ENCODE measurements at regions not wholly inside any gene's neighbourhood (a gene's known extent, or its start where the extent isn't known, plus 50 kb on each side); places are given as distances from the start of the nearest gene placed in this dataset.
"Not testable (repeated sequence)": the region's sequence is repeated elsewhere in the genome, so short reads cannot be mapped to it uniquely, and the experiment has no call there.

DNA sequence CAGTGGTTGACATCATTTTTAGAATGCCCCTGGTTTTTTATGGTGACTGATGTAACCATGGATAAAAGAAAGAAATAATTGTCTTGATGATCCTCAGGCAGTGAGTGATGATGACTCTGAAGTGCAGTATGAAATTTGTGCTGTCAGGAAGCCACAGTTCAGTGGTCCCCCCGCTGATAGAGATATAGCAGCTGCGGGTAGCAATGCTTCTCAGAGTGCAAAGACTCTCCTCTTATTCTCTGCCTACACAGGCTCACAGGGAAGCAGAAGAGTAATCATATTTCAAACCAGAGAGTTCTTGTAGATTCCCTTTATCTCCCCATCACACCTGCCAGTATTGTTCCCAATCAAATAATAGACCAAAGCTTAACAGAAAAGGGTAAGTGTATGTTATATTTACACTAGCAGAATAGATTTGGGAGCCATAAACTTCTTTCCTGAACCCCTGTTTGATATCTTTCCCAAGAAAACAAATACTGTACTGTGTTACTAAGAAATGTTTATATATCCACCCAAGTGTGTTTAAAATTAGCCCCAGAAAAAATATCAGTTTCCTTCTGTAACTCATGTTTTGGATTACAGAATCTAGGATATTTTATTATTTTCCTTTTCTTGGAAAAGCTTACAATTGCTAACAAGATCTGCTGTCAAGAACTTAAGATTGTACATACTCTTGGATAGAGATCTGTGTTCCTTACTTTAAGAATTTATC lies 1817.4 kb upstream of the FLRT2 start:
- H3K4me3 ChIP-seq (ENCODE audit: low read length in 2 of 2): no peak overlapping the region
- H3K27me3 ChIP-seq (ENCODE audit: control insufficient read depth in 1 of 2, insufficient read depth in 2 of 2, low read length in 2 of 2): no peaks in the 10 kb centered on the region
- H3K9ac ChIP-seq (ENCODE audit: low read length in 2 of 2): no peak overlapping the region
- H3K36me3 ChIP-seq (ENCODE audit: control insufficient read depth in 2 of 2, insufficient read depth in 2 of 2, low read length in 2 of 2): no peaks in the 10 kb centered on the region
- no peak overlapping the region for H3K27ac ChIP-seq (ENCODE audit: low read length)
- no peaks in the 10 kb centered on the region for H3K4me1 ChIP-seq (ENCODE audit: control insufficient read depth, insufficient read depth, low read length)
- H3K9me3 ChIP-seq (ENCODE audit: control insufficient read depth in 2 of 2, low read length in 2 of 2): no peaks in the 10 kb centered on the region

DNA sequence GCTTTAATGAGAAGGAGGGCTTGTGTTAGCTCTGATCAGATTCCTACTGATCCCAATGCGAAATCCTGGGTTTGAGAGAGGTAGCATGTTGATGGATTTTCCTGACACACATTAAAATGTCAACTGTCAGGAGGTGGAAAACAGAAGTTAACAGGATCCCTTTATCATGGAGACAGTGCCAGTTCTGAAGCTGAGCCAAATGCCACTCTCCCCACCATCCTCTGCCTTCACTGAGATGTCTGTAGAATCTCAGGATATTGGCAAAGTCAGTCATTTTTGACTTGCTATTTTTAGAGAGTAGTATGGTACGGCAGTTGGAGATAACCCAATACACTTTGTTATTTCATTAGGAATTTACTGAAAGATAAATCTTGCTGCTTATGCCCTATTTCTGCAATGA lies 1816.2 kb upstream of the FLRT2 start:
- Histone ChIP-seq H3K36me3 (ENCODE audit: control insufficient read depth in 2 of 2, insufficient read depth in 2 of 2, low read length in 2 of 2) (no peaks in the 10 kb centered on the region), H3K9ac (ENCODE audit: low read length in 2 of 2) (no peak overlapping the region), H3K27ac (ENCODE audit: low read length) (no peak overlapping the region), H3K4me1 (ENCODE audit: control insufficient read depth, insufficient read depth, low read length) (no peaks in the 10 kb centered on the region), H3K27me3 (ENCODE audit: control insufficient read depth in 1 of 2, insufficient read depth in 2 of 2, low read length in 2 of 2) (no peaks in the 10 kb centered on the region), H3K9me3 (ENCODE audit: control insufficient read depth in 2 of 2, low read length in 2 of 2) (no peaks in the 10 kb centered on the region), H3K4me3 (ENCODE audit: low read length in 2 of 2) (no peak overlapping the region)

DNA sequence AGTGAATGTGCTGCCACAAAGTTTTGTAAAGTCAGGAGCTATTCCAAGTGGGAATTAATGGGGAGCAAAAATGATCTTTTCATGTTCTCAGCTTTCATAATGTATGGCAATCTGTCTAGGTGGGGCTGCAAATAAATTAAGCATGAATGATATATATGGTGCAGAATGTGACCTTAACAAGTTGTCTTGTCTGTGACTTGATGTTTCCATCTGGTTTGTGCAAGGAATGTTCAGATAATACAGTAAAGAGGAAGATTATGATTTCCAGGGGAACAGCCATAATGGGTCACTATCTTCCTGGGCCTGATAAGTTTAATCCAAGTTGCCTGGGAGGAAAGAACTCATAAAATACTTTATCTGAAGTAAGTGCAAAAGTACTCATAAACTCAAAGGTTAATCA lies 1815.8 kb upstream of the FLRT2 start:
- Histone ChIP-seq H3K4me3 (ENCODE audit: low read length in 2 of 2) (no peak overlapping the region), H3K27ac (ENCODE audit: low read length) (no peak overlapping the region), H3K9me3 (ENCODE audit: control insufficient read depth in 2 of 2, low read length in 2 of 2) (no peaks in the 10 kb centered on the region), H3K4me1 (ENCODE audit: control insufficient read depth, insufficient read depth, low read length) (no peaks in the 10 kb centered on the region), H3K36me3 (ENCODE audit: control insufficient read depth in 2 of 2, insufficient read depth in 2 of 2, low read length in 2 of 2) (no peaks in the 10 kb centered on the region), H3K9ac (ENCODE audit: low read length in 2 of 2) (no peak overlapping the region), H3K27me3 (ENCODE audit: control insufficient read depth in 1 of 2, insufficient read depth in 2 of 2, low read length in 2 of 2) (no peaks in the 10 kb centered on the region)

DNA sequence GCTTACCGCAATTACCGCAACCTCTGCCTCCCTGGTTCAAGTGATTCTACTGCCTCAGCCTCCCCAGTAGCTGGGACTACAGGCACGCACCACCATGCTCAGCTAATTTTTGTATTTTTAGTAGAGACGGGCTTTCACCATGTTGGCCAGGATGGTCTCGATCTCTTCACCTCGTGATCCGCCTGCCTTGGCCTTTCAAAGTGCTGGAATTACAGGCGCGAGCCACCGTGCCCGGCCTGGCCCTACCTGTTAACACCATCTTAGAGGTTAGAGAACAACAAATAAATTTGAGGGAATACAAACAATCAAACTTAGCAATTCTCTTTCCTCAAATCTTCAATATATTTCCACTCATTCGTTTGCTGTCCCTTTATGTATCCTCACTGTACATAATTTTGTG lies 1810.5 kb upstream of the FLRT2 start:
- not testable (repeated sequence) for H3K9me3 ChIP-seq (ENCODE audit: control insufficient read depth in 2 of 2, low read length in 2 of 2); H3K4me3 ChIP-seq (ENCODE audit: low read length in 2 of 2); H3K36me3 ChIP-seq (ENCODE audit: control insufficient read depth in 2 of 2, insufficient read depth in 2 of 2, low read length in 2 of 2); H3K27me3 ChIP-seq (ENCODE audit: control insufficient read depth in 1 of 2, insufficient read depth in 2 of 2, low read length in 2 of 2); H3K4me1 ChIP-seq (ENCODE audit: control insufficient read depth, insufficient read depth, low read length); H3K9ac ChIP-seq (ENCODE audit: low read length in 2 of 2); H3K27ac ChIP-seq (ENCODE audit: low read length)

DNA sequence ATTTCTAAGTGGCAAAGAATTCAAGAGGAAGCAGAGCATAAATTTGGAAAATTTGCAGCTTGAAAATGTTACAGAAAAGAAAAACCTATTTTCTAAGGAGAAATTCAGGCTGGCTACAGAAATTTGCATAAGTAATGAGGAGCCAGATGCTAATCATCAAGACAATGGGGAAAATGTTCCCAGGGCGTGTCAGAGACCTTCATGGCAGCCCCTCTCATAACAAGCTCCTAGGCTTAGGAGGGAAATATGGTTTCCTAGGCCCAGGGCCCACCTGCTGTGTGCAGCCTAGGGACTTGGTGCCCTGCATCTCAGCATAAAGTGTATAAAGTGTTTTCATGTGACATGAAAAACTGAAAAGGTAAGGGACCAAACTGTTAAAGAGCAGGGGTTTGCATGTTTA lies 1796.3 kb upstream of the FLRT2 start:
- Histone ChIP-seq H3K36me3 (ENCODE audit: control insufficient read depth in 2 of 2, insufficient read depth in 2 of 2, low read length in 2 of 2) (no peaks in the 10 kb centered on the region), H3K9ac (ENCODE audit: low read length in 2 of 2) (no peak overlapping the region), H3K27me3 (ENCODE audit: control insufficient read depth in 1 of 2, insufficient read depth in 2 of 2, low read length in 2 of 2) (no peaks in the 10 kb centered on the region), H3K4me3 (ENCODE audit: low read length in 2 of 2) (no peak overlapping the region), H3K27ac (ENCODE audit: low read length) (no peak overlapping the region), H3K9me3 (ENCODE audit: control insufficient read depth in 2 of 2, low read length in 2 of 2) (no peaks in the 10 kb centered on the region), H3K4me1 (ENCODE audit: control insufficient read depth, insufficient read depth, low read length) (no peaks in the 10 kb centered on the region)

DNA sequence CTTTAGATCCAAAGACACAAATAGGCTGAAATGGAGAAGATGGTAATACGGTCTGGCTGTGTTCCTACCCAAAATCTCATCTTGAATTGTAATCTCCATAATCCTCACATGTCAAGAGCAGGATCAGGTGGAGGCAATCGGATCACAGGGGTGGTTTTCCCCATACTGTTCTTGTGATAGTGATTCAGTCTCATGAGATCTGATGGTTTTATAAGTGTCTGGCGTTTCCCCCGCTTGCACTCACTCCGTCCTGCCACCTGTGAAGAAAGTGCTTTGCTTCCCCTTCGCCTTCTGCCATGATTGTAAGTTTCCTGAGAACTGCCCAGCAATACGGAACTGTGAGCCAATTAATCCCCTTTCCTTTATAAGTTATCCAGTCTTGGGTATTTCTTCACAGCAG lies 1795.5 kb upstream of the FLRT2 start:
- no peaks in the 10 kb centered on the region for H3K4me1 ChIP-seq (ENCODE audit: control insufficient read depth, insufficient read depth, low read length)
- H3K9ac ChIP-seq (ENCODE audit: low read length in 2 of 2): no peak overlapping the region
- no peaks in the 10 kb centered on the region for H3K9me3 ChIP-seq (ENCODE audit: control insufficient read depth in 2 of 2, low read length in 2 of 2)
- H3K27me3 ChIP-seq (ENCODE audit: control insufficient read depth in 1 of 2, insufficient read depth in 2 of 2, low read length in 2 of 2): no peaks in the 10 kb centered on the region
- H3K36me3 ChIP-seq (ENCODE audit: control insufficient read depth in 2 of 2, insufficient read depth in 2 of 2, low read length in 2 of 2): no peaks in the 10 kb centered on the region
- no peak overlapping the region for H3K4me3 ChIP-seq (ENCODE audit: low read length in 2 of 2)
- H3K27ac ChIP-seq (ENCODE audit: low read length): no peak overlapping the region

DNA sequence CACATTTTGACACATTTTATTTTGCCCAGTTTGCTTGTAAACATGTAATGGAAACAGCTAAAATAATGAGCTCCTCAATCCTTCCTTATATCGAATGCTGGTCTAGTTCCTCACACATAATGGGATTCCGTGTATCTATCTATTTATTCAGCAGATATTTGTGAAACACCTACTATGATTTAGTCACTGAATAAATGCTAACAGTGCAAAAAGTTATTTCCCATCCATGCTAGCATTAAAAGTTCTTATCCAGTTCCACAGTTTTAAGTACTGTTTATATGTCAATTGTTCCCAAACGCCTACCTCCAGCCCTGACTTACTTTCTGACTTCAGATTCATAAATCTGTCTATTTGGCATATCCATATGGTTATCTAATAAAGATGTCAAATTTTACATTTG lies 1788.7 kb upstream of the FLRT2 start:
- H3K27me3 ChIP-seq (ENCODE audit: control insufficient read depth in 1 of 2, insufficient read depth in 2 of 2, low read length in 2 of 2): no peaks in the 10 kb centered on the region
- no peak overlapping the region for H3K9ac ChIP-seq (ENCODE audit: low read length in 2 of 2)
- H3K4me1 ChIP-seq (ENCODE audit: control insufficient read depth, insufficient read depth, low read length): no peaks in the 10 kb centered on the region
- no peaks in the 10 kb centered on the region for H3K36me3 ChIP-seq (ENCODE audit: control insufficient read depth in 2 of 2, insufficient read depth in 2 of 2, low read length in 2 of 2)
- no peak overlapping the region for H3K4me3 ChIP-seq (ENCODE audit: low read length in 2 of 2)
- H3K9me3 ChIP-seq (ENCODE audit: control insufficient read depth in 2 of 2, low read length in 2 of 2): no peaks in the 10 kb centered on the region
- H3K27ac ChIP-seq (ENCODE audit: low read length): no peak overlapping the region

DNA sequence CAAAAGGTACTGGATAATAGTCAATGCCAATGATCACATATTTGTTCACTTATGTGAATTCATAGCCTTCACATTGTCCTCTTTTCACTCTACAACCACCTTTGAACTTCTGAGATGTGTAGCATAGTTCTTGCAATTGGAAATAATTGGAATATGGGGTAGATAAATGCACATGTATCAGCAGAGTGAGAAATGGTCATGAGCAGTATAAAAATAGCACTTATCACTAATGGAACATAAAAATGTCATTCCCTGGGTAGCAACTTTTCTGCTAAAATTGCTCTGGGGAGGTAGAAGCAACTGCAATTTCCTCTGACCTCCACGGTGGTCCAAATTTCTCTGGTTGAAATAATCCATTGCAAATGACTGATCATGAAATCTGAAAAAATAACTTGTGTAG lies 1785.7 kb upstream of the FLRT2 start:
- H3K27ac ChIP-seq (ENCODE audit: low read length): no peak overlapping the region
- H3K36me3 ChIP-seq (ENCODE audit: control insufficient read depth in 2 of 2, insufficient read depth in 2 of 2, low read length in 2 of 2): no peaks in the 10 kb centered on the region
- H3K4me3 ChIP-seq (ENCODE audit: low read length in 2 of 2): no peak overlapping the region
- no peak overlapping the region for H3K9ac ChIP-seq (ENCODE audit: low read length in 2 of 2)
- H3K4me1 ChIP-seq (ENCODE audit: control insufficient read depth, insufficient read depth, low read length): no peaks in the 10 kb centered on the region
- no peaks in the 10 kb centered on the region for H3K9me3 ChIP-seq (ENCODE audit: control insufficient read depth in 2 of 2, low read length in 2 of 2)
- H3K27me3 ChIP-seq (ENCODE audit: control insufficient read depth in 1 of 2, insufficient read depth in 2 of 2, low read length in 2 of 2): no peaks in the 10 kb centered on the region

DNA sequence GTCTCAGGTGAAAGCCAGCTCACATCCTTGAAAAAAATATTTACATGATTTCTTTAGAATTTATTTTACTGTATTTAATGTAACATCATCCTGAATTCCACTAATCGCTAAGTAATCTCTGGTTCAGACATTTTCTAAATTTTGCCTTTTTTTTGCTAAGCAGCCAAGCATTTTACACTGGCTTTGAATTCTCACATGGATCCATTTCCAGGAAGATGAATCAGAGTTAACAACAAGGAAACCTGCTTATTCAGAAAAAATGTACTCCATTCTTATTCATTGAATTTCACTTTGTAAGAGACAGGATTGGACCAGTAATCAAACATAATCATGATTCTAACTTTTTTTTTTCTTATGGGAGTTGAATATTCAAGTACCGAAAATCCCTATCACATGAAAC lies 1785.1 kb upstream of the FLRT2 start:
- Histone ChIP-seq H3K4me1 (ENCODE audit: control insufficient read depth, insufficient read depth, low read length) (no peaks in the 10 kb centered on the region), H3K9ac (ENCODE audit: low read length in 2 of 2) (no peak overlapping the region), H3K4me3 (ENCODE audit: low read length in 2 of 2) (no peak overlapping the region), H3K36me3 (ENCODE audit: control insufficient read depth in 2 of 2, insufficient read depth in 2 of 2, low read length in 2 of 2) (no peaks in the 10 kb centered on the region), H3K27ac (ENCODE audit: low read length) (no peak overlapping the region), H3K9me3 (ENCODE audit: control insufficient read depth in 2 of 2, low read length in 2 of 2) (no peaks in the 10 kb centered on the region), H3K27me3 (ENCODE audit: control insufficient read depth in 1 of 2, insufficient read depth in 2 of 2, low read length in 2 of 2) (no peaks in the 10 kb centered on the region)

DNA sequence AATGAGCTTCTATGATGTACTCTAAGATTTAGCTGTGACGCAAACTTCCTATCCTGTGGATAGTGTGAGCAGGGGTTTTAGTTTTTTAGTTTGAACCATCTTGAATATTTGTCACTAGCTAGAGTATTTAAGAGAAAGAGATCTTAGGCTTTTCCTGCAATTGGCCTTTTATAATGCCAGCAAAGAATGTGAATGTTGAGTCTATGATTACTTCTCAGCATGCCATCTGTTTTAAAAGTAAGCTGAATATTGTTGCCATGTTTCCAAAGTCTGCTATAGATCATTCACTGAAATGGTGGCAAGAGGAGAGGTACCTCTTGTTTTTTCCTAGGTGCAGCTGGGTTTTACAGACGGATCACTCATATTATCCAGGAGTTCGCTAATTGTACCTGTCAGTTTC lies 1783.6 kb upstream of the FLRT2 start:
- no peak overlapping the region for H3K9ac ChIP-seq (ENCODE audit: low read length in 2 of 2)
- H3K36me3 ChIP-seq (ENCODE audit: control insufficient read depth in 2 of 2, insufficient read depth in 2 of 2, low read length in 2 of 2): no peaks in the 10 kb centered on the region
- H3K27me3 ChIP-seq (ENCODE audit: control insufficient read depth in 1 of 2, insufficient read depth in 2 of 2, low read length in 2 of 2): no peaks in the 10 kb centered on the region
- H3K27ac ChIP-seq (ENCODE audit: low read length): no peak overlapping the region
- H3K9me3 ChIP-seq (ENCODE audit: control insufficient read depth in 2 of 2, low read length in 2 of 2): no peaks in the 10 kb centered on the region
- H3K4me1 ChIP-seq (ENCODE audit: control insufficient read depth, insufficient read depth, low read length): no peaks in the 10 kb centered on the region
- H3K4me3 ChIP-seq (ENCODE audit: low read length in 2 of 2): no peak overlapping the region

DNA sequence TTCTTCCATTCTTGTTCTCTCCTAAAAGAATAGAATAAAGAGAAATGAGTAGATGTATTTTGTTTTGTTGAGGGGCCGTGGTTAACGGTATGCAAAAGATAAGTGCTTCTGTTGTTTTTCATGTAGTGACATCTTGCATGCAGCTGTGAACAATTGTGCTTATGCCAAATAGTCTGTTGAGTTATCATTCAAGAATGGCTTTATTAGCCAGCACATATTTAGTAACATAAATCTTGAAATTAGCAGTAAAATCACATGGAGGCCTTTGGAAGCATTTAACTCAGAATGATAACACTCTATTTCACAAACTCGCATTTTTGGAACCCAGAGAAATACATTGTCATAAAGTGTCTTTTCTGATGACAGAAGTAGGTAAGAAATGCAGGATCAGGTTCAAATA lies 1772.0 kb upstream of the FLRT2 start:
- no peaks in the 10 kb centered on the region for H3K9me3 ChIP-seq (ENCODE audit: control insufficient read depth in 2 of 2, low read length in 2 of 2)
- no peak overlapping the region for H3K27ac ChIP-seq (ENCODE audit: low read length)
- H3K36me3 ChIP-seq (ENCODE audit: control insufficient read depth in 2 of 2, insufficient read depth in 2 of 2, low read length in 2 of 2): no peaks in the 10 kb centered on the region
- no peak overlapping the region for H3K9ac ChIP-seq (ENCODE audit: low read length in 2 of 2)
- no peaks in the 10 kb centered on the region for H3K4me1 ChIP-seq (ENCODE audit: control insufficient read depth, insufficient read depth, low read length)
- no peak overlapping the region for H3K4me3 ChIP-seq (ENCODE audit: low read length in 2 of 2)
- H3K27me3 ChIP-seq (ENCODE audit: control insufficient read depth in 1 of 2, insufficient read depth in 2 of 2, low read length in 2 of 2): no peaks in the 10 kb centered on the region
